H9 (cell line): ENCODE measurements at regions not wholly inside any gene's neighbourhood (a gene's known extent, or its start where the extent isn't known, plus 50 kb on each side); places are given as distances from the start of the nearest gene placed in this dataset.

Source experiments
- DNase-seq: peaks from one replicate; pipeline ENCODE4 v3.0.0-alpha.2; 2017
- H2AFZ ChIP-seq: one replicate; pipeline ENCODE4 v1.6.1; 2013; ENCODE audit warnings: mild to moderate bottlenecking, low read length, control low read depth, moderate library complexity
- H2AK5ac ChIP-seq: 2 replicates; pipeline ENCODE4 v1.6.1; 2013; ENCODE audit warnings: low read length, control low read depth, mixed read lengths; ENCODE audit not compliant: insufficient read length
- H2BK120ac ChIP-seq: one replicate; pipeline ENCODE4 v1.6.1; 2013; ENCODE audit warnings: low read depth, mild to moderate bottlenecking, low read length, control low read depth, inconsistent platforms; ENCODE audit not compliant: poor library complexity, severe bottlenecking
- H2BK12ac ChIP-seq: 2 replicates; pipeline ENCODE4 v1.6.1; 2013; ENCODE audit warnings: low read length, control low read depth, mixed read lengths, low read depth; ENCODE audit not compliant: insufficient read length
- H2BK15ac ChIP-seq: 2 replicates; pipeline ENCODE4 v1.6.1; 2013; ENCODE audit warnings: low read depth, low read length, control low read depth
- H2BK20ac ChIP-seq: one replicate; pipeline ENCODE4 v1.6.1; 2013; ENCODE audit warnings: low read depth, mild to moderate bottlenecking, low read length, control low read depth, inconsistent platforms; ENCODE audit not compliant: poor library complexity, severe bottlenecking
- H2BK5ac ChIP-seq: 2 replicates; pipeline ENCODE4 v1.6.1; 2013; ENCODE audit warnings: low read length, control low read depth, mixed read lengths; ENCODE audit not compliant: insufficient read length
- H3K14ac ChIP-seq: 2 replicates; pipeline ENCODE4 v1.6.1; 2013; ENCODE audit warnings: low read length, control low read depth; ENCODE audit not compliant: insufficient read depth
- H3K18ac ChIP-seq: 2 replicates; pipeline ENCODE4 v1.6.1; 2013; ENCODE audit warnings: low read depth, mild to moderate bottlenecking, mixed read lengths, low read length, control low read depth; ENCODE audit not compliant: insufficient read length
- H3K23ac ChIP-seq: 2 replicates; pipeline ENCODE4 v1.6.1; 2013; ENCODE audit warnings: low read length, control low read depth, mixed read lengths, low read depth; ENCODE audit not compliant: insufficient read length
- H3K23me2 ChIP-seq: 2 replicates; pipeline ENCODE4 v1.6.1; 2013; ENCODE audit warnings: low read depth, mild to moderate bottlenecking, mixed read lengths, low read length, control low read depth; ENCODE audit not compliant: insufficient read length, poor library complexity, severe bottlenecking
- H3K27ac ChIP-seq: 2 replicates; pipeline ENCODE4 v1.5.1; 2013; ENCODE audit warnings: low read length, control low read depth, mixed read lengths, low read depth; ENCODE audit not compliant: insufficient read length
- H3K27me3 ChIP-seq: 2 replicates; pipeline ENCODE4 v1.6.1; 2013; ENCODE audit warnings: low read length, control low read depth, inconsistent platforms; ENCODE audit not compliant: insufficient read depth
- H3K4ac ChIP-seq: 2 replicates; pipeline ENCODE4 v1.6.1; 2013; ENCODE audit warnings: low read depth, mild to moderate bottlenecking, control low read depth, inconsistent platforms, low read length, moderate library complexity
- H3K4me1 ChIP-seq: 2 replicates; pipeline ENCODE4 v1.6.1; 2013; ENCODE audit warnings: low read length, control low read depth, inconsistent platforms; ENCODE audit not compliant: insufficient read depth
- H3K4me2 ChIP-seq: 2 replicates; pipeline ENCODE4 v1.6.1; 2013; ENCODE audit warnings: low read length, control low read depth, mixed read lengths; ENCODE audit not compliant: insufficient read length, insufficient read depth
- H3K56ac ChIP-seq: 2 replicates; pipeline ENCODE4 v1.6.1; 2013; ENCODE audit warnings: low read depth, mild to moderate bottlenecking, mixed read lengths, low read length, control low read depth; ENCODE audit not compliant: insufficient read length
- H3K79me1 ChIP-seq: 2 replicates; pipeline ENCODE4 v1.6.1; 2013; ENCODE audit warnings: low read depth, mild to moderate bottlenecking, moderate library complexity, low read length, control low read depth, inconsistent platforms; ENCODE audit not compliant: insufficient read depth, poor library complexity, severe bottlenecking
- H3K79me2 ChIP-seq: 2 replicates; pipeline ENCODE4 v1.6.1; 2013; ENCODE audit warnings: low read length, control low read depth, inconsistent platforms; ENCODE audit not compliant: insufficient read depth
- H3K9ac ChIP-seq: 2 replicates; pipeline ENCODE4 v1.6.1; 2013; ENCODE audit warnings: low read length, control low read depth, mixed read lengths; ENCODE audit not compliant: insufficient read length; ENCODE audit errors: extremely low read depth
- H3K9me3 ChIP-seq: one replicate; pipeline ENCODE4 v1.6.1; 2013; ENCODE audit warnings: low read depth, low read length, inconsistent platforms; ENCODE audit not compliant: control insufficient read depth
- H3T11ph ChIP-seq: one replicate; pipeline ENCODE4 v1.6.1; 2013; ENCODE audit warnings: mild to moderate bottlenecking, low read length, control low read depth, inconsistent platforms
- H4K20me1 ChIP-seq: one replicate; pipeline ENCODE4 v1.6.1; 2013; ENCODE audit not compliant: control insufficient read depth, insufficient read length, insufficient read depth
- H4K5ac ChIP-seq: 2 replicates; pipeline ENCODE4 v1.6.1; 2013; ENCODE audit warnings: low read depth, mild to moderate bottlenecking, mixed read lengths, low read length, control low read depth; ENCODE audit not compliant: insufficient read length
- H4K8ac ChIP-seq: replicated peaks from 2 replicates; pipeline ENCODE4 v1.6.1; 2013; ENCODE audit warnings: low read length, control low read depth, mixed read lengths, low read depth; ENCODE audit not compliant: insufficient read length
- H4K91ac ChIP-seq: 2 replicates; pipeline ENCODE4 v1.6.1; 2013; ENCODE audit warnings: low read depth, mild to moderate bottlenecking, moderate library complexity, mixed read lengths, low read length, control low read depth; ENCODE audit not compliant: insufficient read length
- H3K27ac Mint-ChIP-seq, 3 experiments: 2 replicates in 2 of 3; 3 replicates in 1 of 3; pipeline ENCODE4 v1.8.0; 2020 to 2021; ENCODE audit warnings: mixed read lengths in 3 of 3, mild to moderate bottlenecking in 1 of 3, moderate library complexity in 1 of 3
- H3K27me3 Mint-ChIP-seq: 2 replicates; pipeline ENCODE4 v1.8.0; 2021; ENCODE audit warnings: low read depth, mild to moderate bottlenecking, moderate library complexity, mixed read lengths
- H3K36me3 Mint-ChIP-seq, 3 experiments: 2 replicates in 2 of 3; 3 replicates in 1 of 3; pipeline ENCODE4 v1.8.0; 2020 to 2021; ENCODE audit warnings: low read depth in 3 of 3, mixed read lengths in 3 of 3; ENCODE audit not compliant: insufficient read depth in 1 of 3
- H3K4me1 Mint-ChIP-seq, 2 experiments: 2 replicates each; pipeline ENCODE4 v1.8.0; 2020; ENCODE audit warnings: mixed read lengths in 2 of 2
- H3K4me3 Mint-ChIP-seq, 2 experiments: 2 replicates in 1 of 2; 3 replicates in 1 of 2; pipeline ENCODE4 v1.8.0; 2020 to 2021; ENCODE audit warnings: mild to moderate bottlenecking in 2 of 2, mixed read lengths in 2 of 2, moderate library complexity in 1 of 2
- H3K9me3 Mint-ChIP-seq, 2 experiments: 2 replicates in 1 of 2; 3 replicates in 1 of 2; pipeline ENCODE4 v1.8.0; 2020; ENCODE audit warnings: mild to moderate bottlenecking in 2 of 2, mixed read lengths in 2 of 2, moderate library complexity in 1 of 2
- CTCF ChIP-seq: fragments of 200-600 bp; sonication (generic); conservative IDR thresholded peaks from 3 replicates; pipeline ENCODE4 v1.8.0; 2021; ENCODE audit warnings: antibody characterized with exemption, mild to moderate bottlenecking
- WGBS: extraction: QIAGEN DNeasy Blood & Tissue Kit; methylation state at CpG from one replicate; pipeline ENCODE4 v1.1.7; 2013; ENCODE audit warnings: missing lambda C conversion rate, low lambda C conversion rate, mixed read lengths; ENCODE audit not compliant: insufficient read length; ENCODE audit errors: extremely low coverage; 5-methylcytosine and 5-hydroxymethylcytosine counted together

DNA sequence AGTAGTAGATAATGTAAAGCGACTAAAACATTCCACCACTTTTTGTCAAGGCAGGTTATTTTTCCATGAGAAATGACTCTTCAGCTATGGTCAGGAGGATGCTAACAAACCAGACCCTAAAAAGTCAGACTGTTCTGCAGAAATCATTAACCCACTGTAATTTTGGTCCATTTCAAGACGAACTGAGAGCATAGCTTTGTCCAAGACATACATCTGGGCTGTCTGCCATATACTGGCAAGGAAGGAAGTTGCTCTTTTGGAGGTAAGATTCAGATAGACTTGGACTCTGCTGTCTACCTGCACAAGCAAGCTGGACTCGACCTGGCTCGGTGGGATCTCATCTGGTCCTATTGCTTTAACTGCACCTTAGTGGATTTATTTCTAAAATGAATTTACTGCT lies 207.8 kb downstream of the POSTN start:
- Histone ChIP-seq H2AK5ac (no peak overlapping the region), H2AFZ (no peak overlapping the region), H3K4me1 (no peaks in the 10 kb centered on the region), H3K9ac (no peak overlapping the region), H3K23ac (no peak overlapping the region), H4K91ac (no peak overlapping the region), H2BK15ac (no peak overlapping the region), H4K20me1 (no peaks in the 10 kb centered on the region), H3K9me3 (no peaks in the 10 kb centered on the region), H4K5ac (no peak overlapping the region), H4K8ac (no peak overlapping the region), H3K4ac (no peak overlapping the region), H2BK5ac (no peak overlapping the region), H3K79me2 (no peaks in the 10 kb centered on the region), H3K18ac (no peak overlapping the region), H2BK120ac (no peak overlapping the region), H3K4me2 (no peak overlapping the region), H3K79me1 (no peaks in the 10 kb centered on the region), H3K56ac (no peak overlapping the region), H3K27ac (no peak overlapping the region), H3K27me3 (no peaks in the 10 kb centered on the region), H3K23me2 (no peaks in the 10 kb centered on the region), H2BK12ac (no peak overlapping the region), H3K14ac (no peak overlapping the region), H3T11ph (no peak overlapping the region), H2BK20ac (no peak overlapping the region)
- TF ChIP-seq CTCF, result no peak
- H3K4me1 Mint-ChIP-seq, result peaks cover 5 to 8% of the 10 kb centered on the region in 2 experiments; a peak in 3 of 4 replicates
- H3K27ac Mint-ChIP-seq, result no peak overlapping the region
- DNase-seq, result no peak
- H3K36me3 Mint-ChIP-seq, result no peaks in the 10 kb centered on the region
- H3K9me3 Mint-ChIP-seq, result no peaks in the 10 kb centered on the region
- no CpG with 5 or more reads among the region's 4 CpGs for WGBS
- no peak overlapping the region for H3K4me3 Mint-ChIP-seq
- H3K27me3 Mint-ChIP-seq, result no peaks in the 10 kb centered on the region
